HG03457 (cell line): ENCODE measurements at regions not wholly inside any gene's neighbourhood (a gene's known extent, or its start where the extent isn't known, plus 50 kb on each side); places are given as distances from the start of the nearest gene placed in this dataset.

Source experiments
- ATAC-seq: cut with Tn5 transposase; IDR thresholded peaks from one replicate; pipeline ENCODE4 v1.9.1; 2021; ENCODE audit warnings: moderate number of reproducible peaks; ENCODE audit not compliant: unreplicated experiment

DNA sequence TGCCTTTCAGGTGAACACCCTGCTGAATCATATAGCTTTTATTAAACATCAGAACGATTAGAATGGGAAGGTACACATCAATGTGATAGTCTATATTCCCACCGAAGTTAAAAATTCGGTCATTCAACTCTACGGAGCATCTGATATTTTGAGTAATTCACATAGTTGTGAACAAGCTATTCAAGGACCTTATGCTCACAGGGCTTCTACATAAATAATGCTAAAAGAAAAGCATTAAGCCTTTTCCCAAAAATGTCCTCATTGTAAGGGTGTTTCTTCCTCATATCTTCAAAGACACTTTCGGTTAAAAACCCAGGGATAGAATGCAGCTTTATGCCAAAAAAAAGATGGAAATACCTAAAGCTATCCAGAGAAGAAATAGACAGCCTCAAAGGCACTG is 79.7 kb upstream of the EDNRA start:
- no peak for ATAC-seq

DNA sequence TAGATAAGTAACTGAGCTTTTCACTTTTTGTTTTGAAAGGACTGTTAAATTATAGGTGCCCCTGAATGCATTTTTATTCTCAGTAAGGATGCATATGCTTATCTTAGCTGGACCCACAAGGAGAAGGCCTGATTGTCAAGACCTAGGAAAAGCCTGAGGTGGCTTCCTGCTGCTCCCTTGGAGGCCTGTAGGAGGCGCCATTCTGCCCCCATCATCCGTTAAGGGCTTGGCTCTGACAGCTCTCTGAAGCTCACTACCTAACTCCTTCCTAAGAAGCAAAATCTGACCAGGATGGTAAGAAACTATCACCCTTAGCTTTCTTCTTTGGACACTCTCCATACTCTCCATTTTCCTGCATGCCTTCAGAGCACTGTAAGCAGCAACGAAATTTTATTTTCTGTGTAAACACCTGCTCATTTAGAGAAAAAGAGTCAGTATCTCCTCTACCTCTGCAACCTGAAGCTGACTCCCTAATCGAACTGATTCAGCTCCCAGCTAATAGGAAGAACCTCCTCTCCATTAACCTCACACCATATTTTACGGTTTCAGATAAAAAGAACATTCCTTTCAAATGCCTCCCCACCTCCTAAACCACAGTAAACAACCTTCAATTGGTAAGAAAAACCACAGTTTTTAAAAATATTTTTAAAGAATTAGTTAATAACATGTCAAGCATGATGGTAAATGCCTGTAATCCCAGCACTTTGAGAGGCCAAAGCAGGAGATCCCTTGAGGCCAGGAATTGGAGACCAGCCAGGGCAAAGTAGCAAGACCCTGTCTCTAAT is 73.4 kb upstream of the EDNRA start:
- ATAC-seq, result no peak

DNA sequence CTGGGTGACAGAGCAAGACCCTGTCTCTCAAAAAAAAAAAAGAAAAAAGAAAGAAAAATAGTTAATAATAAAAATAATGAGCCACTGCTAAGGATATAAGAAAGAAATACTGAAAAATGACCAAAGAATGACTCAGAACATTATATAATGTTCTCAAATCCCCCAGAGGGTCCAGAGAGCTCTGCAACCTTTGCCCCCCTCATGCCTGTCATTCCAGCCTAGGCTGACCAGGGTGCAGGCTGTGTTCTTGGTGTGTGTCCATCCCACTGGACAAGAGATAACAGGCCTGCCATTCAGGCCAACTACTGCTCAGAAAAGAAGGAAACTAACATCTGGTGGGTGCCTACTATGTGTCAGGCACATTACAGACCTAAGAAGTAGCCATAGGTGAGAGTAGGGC is 72.7 kb upstream of the EDNRA start:
- ATAC-seq, result no peak

DNA sequence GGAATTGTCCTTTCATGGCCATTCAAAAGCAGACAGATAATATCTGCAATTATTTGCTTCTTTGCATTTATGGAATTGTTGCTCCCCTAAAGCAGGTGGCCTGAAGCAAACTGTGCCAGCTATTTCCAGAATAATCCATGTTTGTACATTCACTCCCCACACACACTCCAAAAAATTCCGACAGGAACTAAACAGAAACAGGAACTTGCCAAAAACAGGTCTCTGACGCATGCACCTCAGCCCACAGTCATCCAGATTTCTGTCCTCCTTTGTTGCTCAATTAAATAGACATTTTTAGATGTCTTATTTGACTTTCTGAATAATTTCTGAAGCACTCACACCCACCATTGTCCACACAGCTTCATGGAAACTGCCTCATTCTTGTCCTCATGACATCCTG is 71.5 kb upstream of the EDNRA start:
- no peak for ATAC-seq

DNA sequence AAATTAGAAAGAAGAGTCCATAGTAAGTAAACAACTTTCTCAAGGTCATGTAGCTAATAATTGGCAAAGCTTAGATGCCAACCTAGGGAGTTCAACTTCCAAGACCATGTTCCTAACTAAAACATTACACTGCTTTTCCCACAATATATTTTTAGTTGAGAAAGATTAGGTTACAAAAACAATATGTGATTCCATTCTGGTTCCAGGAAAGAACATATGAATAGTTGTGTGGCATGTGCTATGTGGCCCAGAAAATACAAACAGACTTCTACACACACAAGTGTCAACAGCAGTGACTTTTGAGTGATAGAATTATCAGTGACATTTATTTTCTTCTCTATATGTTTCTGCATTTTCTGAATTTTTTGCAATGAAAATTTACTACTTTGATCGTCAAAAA is 62.7 kb upstream of the EDNRA start:
- no peak for ATAC-seq

DNA sequence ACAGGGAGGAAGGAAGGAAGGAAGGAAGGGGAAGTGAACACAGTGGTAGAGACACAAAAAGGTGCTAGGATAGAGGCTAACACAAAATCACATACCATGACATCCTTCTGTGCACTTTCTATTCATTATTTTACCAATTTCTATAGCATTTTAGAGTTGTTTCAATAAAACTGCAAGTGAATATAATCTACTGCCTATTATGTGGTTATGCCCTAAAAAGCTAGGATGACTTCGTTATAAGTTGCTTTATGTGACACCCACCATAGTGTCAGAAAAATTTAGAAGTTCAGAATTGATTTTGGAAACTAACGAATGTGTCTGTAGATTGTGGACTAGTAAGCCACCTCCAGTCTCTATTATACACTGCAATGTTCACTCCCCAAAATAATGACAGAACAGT is 59.4 kb upstream of the EDNRA start:
- ATAC-seq, result no peak

DNA sequence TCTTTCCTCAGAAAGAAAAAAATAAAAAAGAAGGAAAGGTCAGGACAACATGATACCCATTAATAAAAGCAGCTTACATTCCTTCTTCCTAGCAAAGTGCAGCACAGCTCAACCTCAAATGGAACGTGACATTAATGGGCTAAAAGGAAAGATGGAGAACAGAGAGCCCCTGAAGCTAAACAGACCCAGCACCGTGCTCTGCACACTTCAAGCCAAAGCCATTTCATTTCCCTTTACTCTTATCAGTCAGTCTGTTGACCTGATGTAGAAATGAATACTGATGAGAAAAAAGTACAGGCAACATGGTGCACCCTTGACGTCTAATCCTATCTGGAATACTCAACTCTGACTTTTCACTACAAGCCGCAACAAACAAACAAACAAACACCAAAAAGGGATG is 57.7 kb upstream of the EDNRA start:
- ATAC-seq, result no peak

DNA sequence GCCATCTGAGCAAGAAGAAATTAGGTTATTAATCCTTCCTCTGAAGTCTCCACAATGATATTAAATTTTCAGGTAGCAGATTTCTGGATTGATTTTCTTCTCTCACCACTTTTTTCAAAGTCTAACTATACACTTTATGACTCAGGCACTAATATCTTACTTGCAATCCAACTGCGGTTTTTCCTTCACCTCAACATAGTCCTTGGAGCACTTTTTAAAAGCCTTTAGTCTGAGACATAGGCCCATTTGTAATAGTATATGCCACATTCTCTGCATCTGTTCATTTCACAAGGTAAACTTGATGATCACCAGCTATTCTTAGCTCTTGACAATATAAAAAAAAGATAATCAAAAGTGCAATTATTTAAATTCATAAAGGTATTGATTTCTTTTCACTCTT is 55.9 kb upstream of the EDNRA start:
- ATAC-seq, result no peak

DNA sequence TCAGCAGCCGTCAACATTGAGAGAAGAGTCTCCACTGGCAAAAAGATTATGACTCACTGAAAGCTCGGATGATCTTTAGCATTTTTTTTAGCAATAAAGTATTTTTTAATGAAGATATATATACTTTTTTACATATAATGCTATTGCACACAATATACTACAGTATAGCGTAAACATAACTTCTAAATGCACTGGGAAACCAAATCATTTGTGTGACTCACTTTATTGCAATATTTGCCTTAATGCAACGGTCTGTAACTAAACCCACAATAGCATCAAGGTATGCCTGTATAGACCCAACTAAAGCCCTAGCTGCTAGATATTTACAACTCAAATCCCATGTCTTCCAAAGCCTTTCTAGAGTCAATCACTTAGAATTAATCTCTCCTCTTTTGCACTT is 52.3 kb upstream of the EDNRA start:
- ATAC-seq, result no peak

DNA sequence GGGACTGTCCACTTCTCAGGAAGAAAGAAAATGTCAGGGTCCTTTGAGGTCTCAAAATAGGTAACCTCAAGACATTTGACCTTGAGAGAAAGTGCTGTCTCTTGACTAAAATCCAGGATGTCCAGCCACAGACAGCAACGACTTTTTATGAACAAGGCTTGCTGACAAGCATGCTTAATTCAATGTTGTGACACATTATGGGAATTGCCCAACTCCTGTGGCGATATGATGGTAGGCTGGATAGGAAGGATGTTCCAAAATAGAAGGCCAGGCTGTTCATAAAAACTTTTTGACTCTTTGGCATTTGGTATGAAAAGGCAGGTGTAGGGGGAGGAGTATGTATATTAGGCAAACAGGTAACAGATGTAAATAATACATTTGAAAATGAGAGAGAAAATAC is 50.8 kb upstream of the EDNRA start:
- ATAC-seq, result no peak
